GM23338 (cell line): ENCODE measurements at regions not wholly inside any gene's neighbourhood (a gene's known extent, or its start where the extent isn't known, plus 50 kb on each side); places are given as distances from the start of the nearest gene placed in this dataset.

ENCODE experiments used
- CREB1 ChIP-seq: fragments of 250-450 bp; sonication (Bioruptor Pico); IDR thresholded peaks from 2 replicates; pipeline ENCODE4 v1.5.0; 2020; ENCODE audit warnings: low read depth, mild to moderate bottlenecking, moderate library complexity
- CTCF ChIP-seq, 2 experiments: fragments of 200-600 bp in 1 of 2; sonication (generic) in 1 of 2; conservative IDR thresholded peaks; 2 replicates each; pipeline versions ENCODE4 v1.5.1 to v1.6.1; 2016 to 2017; ENCODE audit warnings: antibody characterized with exemption in 2 of 2, low read depth in 2 of 2, mild to moderate bottlenecking in 2 of 2, moderate library complexity in 1 of 2
- ETS1 ChIP-seq: IDR thresholded peaks from 2 replicates; pipeline ENCODE4 v1.6.1; 2016; ENCODE audit warnings: antibody characterized with exemption
- EZH2 ChIP-seq: fragments of 200-600 bp; sonication (generic); IDR thresholded peaks from one replicate; pipeline ENCODE4 v1.8.0; 2017; ENCODE audit warnings: antibody characterized with exemption, mild to moderate bottlenecking, low read depth; ENCODE audit not compliant: unreplicated experiment
- EZH2phosphoT487 ChIP-seq: fragments of 200-600 bp; sonication (generic); IDR thresholded peaks from one replicate; pipeline ENCODE4 v1.8.1; 2018; ENCODE audit warnings: antibody characterized with exemption; ENCODE audit not compliant: unreplicated experiment
- JUNB ChIP-seq: IDR thresholded peaks from one replicate; pipeline ENCODE4 v1.6.1; 2016; ENCODE audit warnings: antibody characterized with exemption; ENCODE audit not compliant: unreplicated experiment
- NANOG ChIP-seq: IDR thresholded peaks from 2 replicates; pipeline ENCODE4 v1.6.1; 2016; ENCODE audit warnings: antibody characterized with exemption, borderline replicate concordance
- POLR2AphosphoS5 ChIP-seq: IDR thresholded peaks from 2 replicates; pipeline ENCODE4 v1.6.1; 2016; ENCODE audit warnings: antibody characterized with exemption, low read depth
- STAT1 ChIP-seq: IDR thresholded peaks from one replicate; pipeline ENCODE4 v1.6.1; 2016; ENCODE audit warnings: antibody characterized with exemption; ENCODE audit not compliant: unreplicated experiment
- ZNF114 ChIP-seq: fragments of 250-450 bp; sonication (Bioruptor Pico); IDR thresholded peaks from 2 replicates; pipeline ENCODE4 v1.5.0; 2020; ENCODE audit warnings: mild to moderate bottlenecking, moderate library complexity
- ZNF331 ChIP-seq: fragments of 250-450 bp; sonication (Bioruptor Pico); IDR thresholded peaks from 2 replicates; pipeline ENCODE4 v1.5.0; 2020; ENCODE audit warnings: low read depth, mild to moderate bottlenecking, moderate library complexity
- ZNF462 ChIP-seq: fragments of 250-450 bp; sonication (Bioruptor Pico); IDR thresholded peaks from 2 replicates; pipeline ENCODE4 v1.5.0; 2020; ENCODE audit warnings: mild to moderate bottlenecking, moderate library complexity

- no peak for TF ChIP-seq ZNF462 (CRISPR knock-in tag)
- no peak for TF ChIP-seq ZNF114 (CRISPR knock-in tag)
- no peak for TF ChIP-seq NANOG
- no peak for TF ChIP-seq STAT1
- TF ChIP-seq JUNB, result no peak
- no peak for TF ChIP-seq ETS1
- TF ChIP-seq EZH2phosphoT487, result no peak
- TF ChIP-seq POLR2AphosphoS5, result no peak
- no peak for TF ChIP-seq CTCF (conservative IDR thresholded peaks at IDR 0.05; ENCODE audit: low read depth in 2 of 2)
- TF ChIP-seq EZH2, result no peak
- TF ChIP-seq ZNF331, result no peak
- TF ChIP-seq CREB1, result no peak
Observed at GRCh38 chr15:98451236-98451635, 197.1 kb upstream of the IGF1R start (continued).
